GM19240 (cell line): ENCODE measurements at regions not wholly inside any gene's neighbourhood (a gene's known extent, or its start where the extent isn't known, plus 50 kb on each side); places are given as distances from the start of the nearest gene placed in this dataset.
"Not testable (repeated sequence)": the region's sequence is repeated elsewhere in the genome, so short reads cannot be mapped to it uniquely, and the experiment has no call there.

Experiments
- DNase-seq: peaks from one replicate; pipeline ENCODE4 v3.0.0; 2011; ENCODE audit warnings: low spot score; ENCODE audit not compliant: insufficient read length

DNA sequence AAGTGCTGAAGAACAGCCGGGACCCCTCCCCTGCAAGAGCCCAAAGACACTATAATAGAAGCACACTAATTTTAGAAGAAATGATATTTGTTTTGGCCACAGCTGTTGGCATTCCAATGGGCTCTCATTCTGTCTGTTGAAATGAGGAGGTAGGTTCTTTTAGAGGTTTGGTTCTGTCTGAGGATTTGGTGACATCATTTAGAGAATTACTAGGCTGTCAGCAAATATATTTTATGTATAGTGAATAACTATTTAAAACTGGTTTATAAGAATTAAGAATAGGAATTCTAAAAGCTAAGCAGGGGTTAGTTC is 200.7 kb upstream of the SLC38A2 start:
- no peak for DNase-seq

- no peak for DNase-seq
Observed at GRCh38 chr12:46572644-46573346, 200.2 kb upstream of the SLC38A2 start.

GRCh38 chr12:46571608-46572007 is 199.0 kb upstream of the SLC38A2 start:
- DNase-seq = no peak

DNA sequence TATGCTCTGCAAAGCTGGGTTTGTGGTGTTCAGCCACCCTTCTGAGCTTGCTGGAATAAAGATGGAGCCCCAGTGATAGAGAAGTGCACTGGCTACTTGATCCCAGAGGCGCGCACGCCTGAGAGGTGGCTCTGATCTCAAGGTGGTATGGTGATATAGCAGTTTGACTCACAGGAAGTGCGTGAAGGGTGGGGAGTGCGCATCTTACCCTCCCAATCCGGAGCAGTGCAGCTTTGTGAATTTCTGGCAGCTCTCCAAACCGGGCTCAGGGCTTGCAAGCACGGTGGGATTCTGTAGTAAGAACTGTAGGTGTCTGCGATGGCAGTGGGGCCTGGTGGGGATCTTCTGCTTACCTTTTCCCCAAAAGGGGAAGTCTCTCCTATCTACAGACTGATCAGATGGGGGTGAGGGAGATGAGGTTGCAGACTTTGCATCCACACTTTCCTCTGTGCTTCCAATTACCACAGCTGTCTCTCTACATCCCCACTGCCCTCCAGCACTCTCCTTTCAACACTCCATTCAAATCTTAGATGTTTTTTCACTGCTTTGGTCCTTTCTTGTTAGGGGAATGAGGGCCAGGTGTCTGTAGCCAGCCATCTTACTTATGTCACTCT is 197.4 kb upstream of the SLC38A2 start:
- DNase-seq = no peak

GRCh38 chr12:46567667-46568066 is 195.1 kb upstream of the SLC38A2 start:
- DNase-seq = no peak

DNA sequence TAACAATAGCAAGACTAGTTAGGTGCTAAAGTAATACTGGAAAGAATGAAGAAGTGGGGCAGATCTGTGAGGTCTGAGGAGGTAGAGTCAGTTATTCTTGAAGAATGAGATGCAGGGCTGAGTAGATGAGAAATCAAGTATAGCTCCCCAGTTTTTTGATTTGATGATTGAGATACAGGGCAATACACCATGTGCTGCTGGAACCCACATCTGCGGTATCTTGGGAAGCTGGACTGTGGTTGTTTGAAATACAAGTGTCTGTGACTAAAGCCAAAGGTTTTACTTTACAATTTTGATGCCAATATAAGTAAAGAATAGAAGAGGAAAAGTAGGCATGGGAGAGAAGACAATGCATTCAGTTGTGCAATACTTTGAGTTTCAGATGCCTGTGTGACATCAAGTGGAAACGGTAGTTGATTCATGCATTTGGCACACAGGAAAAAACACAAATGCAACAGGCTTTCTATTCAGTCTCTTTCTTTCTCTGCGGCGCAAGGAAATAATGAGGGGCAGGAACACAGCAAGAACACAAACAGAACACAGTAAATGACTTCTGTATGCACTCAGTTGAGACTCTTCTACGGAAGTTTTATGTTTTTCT is 190.2 kb upstream of the SLC38A2 start:
- DNase-seq = no peak

GRCh38 chr12:46561769-46562624 is 189.4 kb upstream of the SLC38A2 start:
- not testable (repeated sequence) for DNase-seq

DNA sequence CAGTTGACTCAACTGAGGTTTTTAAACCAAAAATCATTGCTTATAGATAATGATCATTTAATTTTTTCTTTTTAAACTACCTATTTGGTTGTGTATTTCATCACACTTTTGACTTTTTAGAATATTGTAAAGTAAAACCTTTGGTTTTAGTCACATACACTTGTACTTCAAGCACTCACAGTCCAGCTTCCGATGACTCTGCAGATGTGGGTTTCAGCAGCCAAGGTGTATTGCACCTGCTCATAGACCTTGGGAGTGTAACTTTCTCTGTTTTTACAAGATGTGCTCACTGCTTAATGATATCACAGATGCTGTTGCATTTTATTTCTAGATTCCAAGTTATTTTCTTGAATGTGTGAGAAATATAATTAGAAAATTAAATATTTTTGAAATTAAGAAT is 188.3 kb upstream of the SLC38A2 start:
- DNase-seq = no peak

GRCh38 chr12:46560089-46560488 is 187.5 kb upstream of the SLC38A2 start:
- DNase-seq = no peak

GRCh38 chr12:46559311-46559710 is 186.7 kb upstream of the SLC38A2 start:
- no peak for DNase-seq

DNA sequence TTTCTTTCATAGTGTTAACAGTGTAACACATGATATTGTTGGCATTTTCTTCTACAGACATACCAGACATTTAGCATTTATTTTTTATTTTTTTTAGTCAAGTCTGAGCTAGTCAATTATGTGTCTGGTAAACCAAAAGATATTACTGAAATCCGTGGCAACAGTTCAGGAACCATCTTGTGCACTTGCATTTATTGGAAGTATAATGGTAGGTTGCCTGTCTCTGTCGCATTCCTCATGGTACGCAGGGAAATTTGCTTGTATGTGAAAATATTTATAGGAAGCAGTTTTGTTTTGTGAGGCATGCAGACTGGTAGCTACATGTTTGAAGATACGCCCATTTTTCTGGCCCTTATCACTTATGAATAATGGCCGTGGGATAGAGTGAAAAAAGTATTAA is 186.1 kb upstream of the SLC38A2 start:
- DNase-seq = no peak

GRCh38 chr12:46557539-46558373 is 185.2 kb upstream of the SLC38A2 start:
- no peak for DNase-seq

DNA sequence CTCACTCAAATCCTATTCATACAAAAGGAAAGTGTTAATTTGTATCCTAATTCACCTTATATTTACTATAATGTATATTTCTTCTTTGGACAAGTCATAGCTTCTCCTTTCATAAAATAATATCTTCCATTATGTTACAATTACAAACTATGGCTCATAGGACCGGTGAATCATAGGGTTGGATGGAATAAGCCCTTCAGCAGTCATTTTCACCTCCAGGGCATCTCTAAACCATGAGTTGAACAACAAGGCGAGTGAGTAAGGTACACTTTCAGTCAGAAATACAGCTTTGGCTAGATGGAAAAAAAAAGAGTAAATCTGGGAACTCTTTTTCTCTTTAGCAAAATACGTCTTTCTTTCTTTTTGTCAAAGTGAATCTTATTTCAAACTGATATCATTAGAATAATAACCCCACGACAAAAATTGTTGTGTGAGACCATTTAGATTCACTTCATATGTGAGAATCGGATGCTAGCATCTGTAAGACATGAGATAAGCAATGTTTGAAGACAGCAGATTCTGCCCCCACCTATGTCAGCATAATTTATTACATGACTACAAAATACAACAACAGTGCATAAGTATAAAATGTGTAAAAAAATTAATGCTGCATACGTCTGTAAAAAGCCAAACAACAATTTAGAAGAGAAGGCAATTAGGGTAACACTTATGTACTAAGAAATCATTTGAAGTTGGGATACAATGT is 184.4 kb upstream of the SLC38A2 start:
- no peak for DNase-seq

DNA sequence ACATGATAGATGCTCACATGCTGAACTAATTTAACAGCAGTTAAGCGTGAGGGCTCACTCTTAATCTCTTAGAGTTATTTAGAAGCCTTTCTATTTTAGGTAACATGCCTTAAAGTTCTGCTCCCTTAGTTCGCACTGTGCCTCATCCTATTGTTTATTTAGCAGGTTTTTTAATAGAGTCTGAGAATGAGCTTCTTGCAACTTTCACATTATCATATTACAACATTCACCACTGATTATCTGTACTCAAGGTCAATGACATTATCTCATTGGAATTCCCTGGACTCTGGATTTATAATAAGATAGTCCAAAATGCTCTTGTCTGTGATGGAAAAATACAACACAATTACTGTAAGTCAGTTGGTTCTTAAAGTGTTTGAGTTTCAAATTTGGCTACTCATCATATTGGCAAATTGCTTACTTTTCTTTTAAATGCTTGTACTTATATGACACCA is 183.6 kb upstream of the SLC38A2 start:
- no peak for DNase-seq

DNA sequence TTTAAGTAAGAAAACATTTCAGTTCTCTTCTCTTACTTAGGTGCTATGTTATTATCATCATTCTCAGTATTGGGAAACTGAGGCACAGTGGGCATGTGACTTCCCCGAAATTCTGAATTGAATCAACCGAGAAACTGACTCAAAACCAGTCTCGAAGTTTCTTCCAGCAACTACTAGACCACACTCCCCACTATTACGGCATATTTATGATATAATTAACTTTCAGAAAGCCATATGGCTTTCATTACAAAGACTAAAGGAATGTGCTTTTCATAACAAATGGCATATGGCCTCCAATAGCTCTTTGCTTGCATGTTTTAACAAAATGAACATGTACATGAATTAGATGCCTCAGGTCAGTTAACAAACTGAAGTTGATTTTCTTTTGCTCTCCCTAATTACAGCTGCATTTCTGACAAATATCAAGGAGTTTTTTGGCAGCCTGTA is 182.9 kb upstream of the SLC38A2 start:
- no peak for DNase-seq

- no peak for DNase-seq
Observed at GRCh38 chr12:46554460-46554859, 181.9 kb upstream of the SLC38A2 start.

- no peak for DNase-seq
Observed at GRCh38 chr12:46553911-46554310, 181.3 kb upstream of the SLC38A2 start.

- no peak for DNase-seq
Observed at GRCh38 chr12:46553266-46553665, 180.7 kb upstream of the SLC38A2 start.

DNA sequence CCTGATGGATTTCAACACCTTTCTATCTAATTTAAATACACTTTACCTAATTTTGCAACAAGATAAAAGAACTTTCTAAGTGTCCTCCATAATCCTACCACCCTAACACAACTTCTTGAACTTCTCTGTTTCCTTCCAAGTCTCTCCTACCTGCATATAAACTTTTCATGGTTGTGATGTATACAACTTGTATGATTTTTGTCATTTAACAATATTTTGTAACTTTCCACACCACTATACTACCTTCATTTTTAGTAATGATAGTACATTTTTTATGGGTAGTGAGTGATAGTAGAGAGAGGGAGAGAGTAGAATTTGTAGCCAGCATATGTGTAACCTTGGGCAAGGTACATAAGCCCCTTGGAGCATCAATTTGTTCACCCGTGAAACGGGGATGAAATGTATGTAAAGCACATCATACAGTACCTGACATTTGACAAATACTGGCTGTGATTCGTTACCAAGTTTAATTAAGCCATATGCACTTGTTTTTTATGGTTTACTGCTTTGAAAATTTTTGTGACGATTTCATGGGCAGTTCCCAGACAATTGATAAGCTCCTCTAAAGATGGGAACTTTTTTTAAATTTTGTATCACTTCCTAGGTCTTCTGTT is 177.8 kb upstream of the SLC38A2 start:
- no peak for DNase-seq
